ENCODE measurements at regions not wholly inside any gene's neighbourhood (a gene's known extent, or its start where the extent isn't known, plus 50 kb on each side); places are given as distances from the start of the nearest gene placed in this dataset.

- Histone ChIP-seq H3K9ac (replicated peaks; ENCODE audit: extremely low read depth, insufficient read depth, low read length) (no peak overlapping the region), H3K9me1 (replicated peaks; ENCODE audit: control insufficient read depth, extremely low read depth, insufficient read depth, low read length) (no peaks in the 10 kb centered on the region), H3K27ac (ENCODE audit: insufficient read depth, low read depth, low read length) (no peak overlapping the region), H4K20me1 (replicated peaks; ENCODE audit: control insufficient read depth, extremely low read depth, insufficient read depth, low read length) (no peaks in the 10 kb centered on the region), H3K36me3 (ENCODE audit: control insufficient read depth in 2 of 2, extremely low read depth in 1 of 2, insufficient read depth in 2 of 2, low read length in 2 of 2) (no peaks in the 10 kb centered on the region), H3K4me1 (ENCODE audit: control insufficient read depth, extremely low read depth, insufficient read depth, low read length) (no peaks in the 10 kb centered on the region), H3K4me3 (replicated peaks in 1 of 3; ENCODE audit: insufficient read depth in 1 of 3, low read depth in 1 of 3, low read length in 3 of 3) (no peak overlapping the region), H3K4me2 (ENCODE audit: insufficient read depth, low read length) (no peak overlapping the region), H3K79me2 (ENCODE audit: control insufficient read depth, insufficient read depth, low read length) (no peaks in the 10 kb centered on the region), H3K9me3 (replicated peaks; ENCODE audit: control insufficient read depth, insufficient read depth, low read length) (no peaks in the 10 kb centered on the region), H3K27me3 (ENCODE audit: control insufficient read depth in 2 of 2, insufficient read depth in 2 of 2, low read length in 2 of 2) (no peaks in the 10 kb centered on the region), H2AFZ (ENCODE audit: low read depth, low read length) (no peak overlapping the region)
- POLR2A ChIA-PET = no interaction called here
- intact Hi-C loops (cut with micrococcal nuclease) = no loop called here
- dilution Hi-C loops (cut with MboI; ENCODE audit: extremely low pct_ligation_motif_present, low sequenced_read_pairs) = no loop called here
- TF ChIP-seq MYC (IDR thresholded peaks at IDR 0.05; ENCODE audit: low read depth, low read length) (no peak), CTCF (IDR thresholded peaks at IDR 0.05; ENCODE audit: extremely low read depth in 1 of 2, insufficient read depth in 1 of 2, low read depth in 1 of 2, low read length in 2 of 2) (no peak), MAX (IDR thresholded peaks at IDR 0.05; ENCODE audit: insufficient read depth, insufficient read length) (no peak), GATA2 (IDR thresholded peaks at IDR 0.05; ENCODE audit: insufficient read depth, insufficient read length, low read depth, low read length) (no peak), EZH2 (IDR thresholded peaks at IDR 0.05; ENCODE audit: borderline replicate concordance, low read depth, low read length, severe bottlenecking) (no peak), POLR2AphosphoS5 (IDR thresholded peaks at IDR 0.05; ENCODE audit: insufficient read depth, low read depth, low read length) (no peak), POLR2A (IDR thresholded peaks at IDR 0.05; ENCODE audit: low read depth, low read length) (no peak), JUN (IDR thresholded peaks at IDR 0.05; ENCODE audit: borderline replicate concordance, insufficient read depth, insufficient read length, low read depth) (no peak), FOS (IDR thresholded peaks at IDR 0.05; ENCODE audit: borderline replicate concordance, insufficient read depth, low read length) (no peak)
- FAIRE-seq (no peak), DNase-seq (ENCODE audit: low read depth, low spot score) (no peak)
- no TSS peak for BruUV-seq (replicated peaks)
- CTCF ChIA-PET = no interaction called here
Measured at GRCh38 chr4:161148051-161148450, 1015.7 kb downstream of the FSTL5 start.

Data from endothelial cell of umbilical vein (primary cell).